Neural progenitor cell (in vitro differentiated cells): ENCODE measurements at regions not wholly inside any gene's neighbourhood (a gene's known extent, or its start where the extent isn't known, plus 50 kb on each side); places are given as distances from the start of the nearest gene placed in this dataset.

Experiments
- EZH2 ChIP-seq: fragments of 200-600 bp; sonication (generic); IDR thresholded peaks from 2 replicates; pipeline ENCODE4 v1.6.1; 2017; ENCODE audit warnings: antibody characterized with exemption, mild to moderate bottlenecking, moderate library complexity
- EZH2phosphoT487 ChIP-seq: fragments of 200-600 bp; sonication (generic); IDR thresholded peaks from 2 replicates; pipeline ENCODE4 v1.6.1; 2017; ENCODE audit warnings: antibody characterized with exemption
- TF ChIP-seq, protein P1 (sequence below): fragments of 200-600 bp; sonication (generic); IDR thresholded peaks from 2 replicates; pipeline ENCODE4 v1.5.1; 2017; ENCODE audit warnings: antibody characterized with exemption, mild to moderate bottlenecking

DNA sequence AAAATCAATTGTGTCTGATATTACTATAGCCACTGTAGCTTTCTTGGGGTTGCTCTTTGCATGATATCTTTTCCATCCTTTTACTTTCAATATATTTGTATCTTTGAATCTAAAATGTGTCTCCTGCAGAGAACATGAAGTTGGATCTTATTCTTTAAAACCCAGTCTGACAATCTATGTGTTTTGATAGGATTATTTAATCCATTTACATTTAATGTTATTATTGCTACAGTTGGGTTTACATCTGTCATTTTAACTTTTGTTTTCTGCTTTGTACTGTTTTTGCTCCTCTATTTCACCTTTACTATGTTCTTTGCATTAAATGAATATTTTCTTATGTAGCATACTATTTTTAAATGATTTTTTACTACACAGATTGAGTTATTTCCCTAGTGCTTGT is 230.9 kb downstream of the ANTXR2 start:
- TF ChIP-seq, protein P1, sequence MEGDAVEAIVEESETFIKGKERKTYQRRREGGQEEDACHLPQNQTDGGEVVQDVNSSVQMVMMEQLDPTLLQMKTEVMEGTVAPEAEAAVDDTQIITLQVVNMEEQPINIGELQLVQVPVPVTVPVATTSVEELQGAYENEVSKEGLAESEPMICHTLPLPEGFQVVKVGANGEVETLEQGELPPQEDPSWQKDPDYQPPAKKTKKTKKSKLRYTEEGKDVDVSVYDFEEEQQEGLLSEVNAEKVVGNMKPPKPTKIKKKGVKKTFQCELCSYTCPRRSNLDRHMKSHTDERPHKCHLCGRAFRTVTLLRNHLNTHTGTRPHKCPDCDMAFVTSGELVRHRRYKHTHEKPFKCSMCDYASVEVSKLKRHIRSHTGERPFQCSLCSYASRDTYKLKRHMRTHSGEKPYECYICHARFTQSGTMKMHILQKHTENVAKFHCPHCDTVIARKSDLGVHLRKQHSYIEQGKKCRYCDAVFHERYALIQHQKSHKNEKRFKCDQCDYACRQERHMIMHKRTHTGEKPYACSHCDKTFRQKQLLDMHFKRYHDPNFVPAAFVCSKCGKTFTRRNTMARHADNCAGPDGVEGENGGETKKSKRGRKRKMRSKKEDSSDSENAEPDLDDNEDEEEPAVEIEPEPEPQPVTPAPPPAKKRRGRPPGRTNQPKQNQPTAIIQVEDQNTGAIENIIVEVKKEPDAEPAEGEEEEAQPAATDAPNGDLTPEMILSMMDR = no peak
- TF ChIP-seq EZH2phosphoT487 (no peak), EZH2 (no peak)
